ENCODE measurements at regions not wholly inside any gene's neighbourhood (a gene's known extent, or its start where the extent isn't known, plus 50 kb on each side); places are given as distances from the start of the nearest gene placed in this dataset.

DNA sequence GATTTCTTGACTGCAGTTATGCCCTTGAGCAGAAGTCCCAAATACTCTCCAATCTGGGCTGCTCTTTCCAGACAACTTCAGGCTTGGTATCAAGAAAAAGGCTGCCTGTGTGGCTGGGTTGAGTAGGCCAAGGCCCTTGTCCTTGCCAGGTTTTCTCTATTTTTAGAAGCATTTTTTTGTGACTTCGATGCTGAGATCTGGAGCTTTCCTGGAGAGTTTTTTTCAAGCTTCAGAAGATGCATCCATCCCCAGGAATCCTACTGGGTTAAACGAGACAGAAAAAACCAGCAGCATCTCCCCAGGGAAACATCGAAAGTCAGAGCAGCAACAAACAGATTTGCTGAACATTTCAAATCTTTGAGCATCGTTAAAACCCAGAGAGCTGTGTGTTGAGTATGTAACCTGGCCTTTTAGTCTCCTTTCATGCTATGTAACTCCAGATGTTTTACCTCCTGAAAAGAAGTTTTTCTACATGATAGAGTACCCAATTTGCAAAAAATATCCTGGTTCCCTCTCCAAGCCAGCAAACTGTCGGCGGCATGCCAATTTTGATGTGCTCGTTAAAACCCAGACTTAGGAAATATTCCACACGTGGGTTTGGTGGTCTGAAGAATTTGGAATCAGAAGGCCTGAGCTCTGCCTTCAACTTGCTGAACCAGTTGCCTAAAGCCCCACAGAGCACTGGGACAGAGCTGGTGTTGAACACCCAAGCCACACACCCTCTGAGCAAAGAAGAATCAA lies 98.1 kb upstream of the ALDH1B1 start:
- H3K27ac ChIP-seq (ENCODE audit: low read length) = no peak overlapping the region
- H3K36me3 ChIP-seq (ENCODE audit: insufficient read depth, low read depth, low read length) = no peaks in the 10 kb centered on the region
- H3K9me3 ChIP-seq (ENCODE audit: insufficient read depth, low read depth, low read length) = no peaks in the 10 kb centered on the region
- no peak overlapping the region for H3K4me3 ChIP-seq (ENCODE audit: low read length)
- peaks cover 4% of the 10 kb centered on the region; the same call in 1 of the 2 replicates for H3K27me3 ChIP-seq (ENCODE audit: insufficient read depth, low read length)
- no peaks in the 10 kb centered on the region for H3K4me1 ChIP-seq (ENCODE audit: insufficient read depth, low read length)
- H3K9ac ChIP-seq (ENCODE audit: low read depth, low read length) = no peak overlapping the region

DNA sequence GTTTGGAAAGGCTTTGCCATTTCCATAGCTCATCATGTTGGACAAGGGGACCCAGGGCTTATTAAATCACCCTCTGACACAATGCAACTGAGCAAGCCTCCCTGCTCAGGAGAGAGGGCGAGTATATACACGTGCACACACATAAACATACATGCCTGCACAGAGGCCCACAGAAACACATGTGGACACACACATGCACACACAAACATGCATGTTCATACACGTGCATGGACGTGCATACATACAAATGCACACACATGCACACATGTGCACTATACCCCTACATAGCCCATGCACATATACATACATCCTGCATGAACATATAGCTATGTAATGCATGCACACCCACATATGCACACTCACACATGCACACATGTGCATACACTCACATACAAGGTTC lies 99.5 kb upstream of the ALDH1B1 start:
- Histone ChIP-seq H3K36me3 (ENCODE audit: insufficient read depth, low read depth, low read length) (no peaks in the 10 kb centered on the region), H3K27me3 (ENCODE audit: insufficient read depth, low read length) (peaks cover 4% of the 10 kb centered on the region; the same call in 1 of the 2 replicates), H3K9me3 (ENCODE audit: insufficient read depth, low read depth, low read length) (no peaks in the 10 kb centered on the region), H3K27ac (ENCODE audit: low read length) (no peak overlapping the region), H3K9ac (ENCODE audit: low read depth, low read length) (no peak overlapping the region), H3K4me3 (ENCODE audit: low read length) (no peak overlapping the region), H3K4me1 (ENCODE audit: insufficient read depth, low read length) (no peaks in the 10 kb centered on the region)

DNA sequence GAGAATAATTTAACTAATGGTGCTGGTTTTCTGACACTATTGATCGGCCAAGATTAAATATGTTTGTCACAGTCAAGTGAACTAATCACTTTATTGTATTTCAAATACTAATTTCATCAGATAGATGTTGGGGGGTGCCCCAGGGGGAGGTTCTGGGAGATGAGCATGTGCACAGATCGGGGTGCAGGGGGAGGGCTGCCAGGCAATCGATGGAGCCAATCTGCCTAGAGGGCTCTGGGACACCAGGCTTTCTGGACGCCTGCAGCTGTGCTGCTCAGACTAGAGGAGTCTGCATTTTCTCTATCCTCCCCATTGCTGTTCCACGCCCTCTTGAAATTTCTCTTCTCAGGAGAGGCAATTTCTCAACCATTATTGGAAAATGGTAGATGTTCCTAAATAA lies 100.0 kb upstream of the ALDH1B1 start:
- no peaks in the 10 kb centered on the region for H3K4me1 ChIP-seq (ENCODE audit: insufficient read depth, low read length)
- no peak overlapping the region for H3K9ac ChIP-seq (ENCODE audit: low read depth, low read length)
- H3K4me3 ChIP-seq (ENCODE audit: low read length) = no peak overlapping the region
- no peaks in the 10 kb centered on the region for H3K9me3 ChIP-seq (ENCODE audit: insufficient read depth, low read depth, low read length)
- no peak overlapping the region for H3K27ac ChIP-seq (ENCODE audit: low read length)
- H3K36me3 ChIP-seq (ENCODE audit: insufficient read depth, low read depth, low read length) = no peaks in the 10 kb centered on the region
- peaks cover 4% of the 10 kb centered on the region; the same call in 1 of the 2 replicates for H3K27me3 ChIP-seq (ENCODE audit: insufficient read depth, low read length)

- Histone ChIP-seq H3K9me3 (ENCODE audit: insufficient read depth, low read depth, low read length) (no peaks in the 10 kb centered on the region), H3K4me3 (ENCODE audit: low read length) (no peak overlapping the region), H3K4me1 (ENCODE audit: insufficient read depth, low read length) (peaks cover 3% of the 10 kb centered on the region; the same call in 1 of the 2 replicates), H3K27me3 (ENCODE audit: insufficient read depth, low read length) (peaks cover 4% of the 10 kb centered on the region; the same call in 1 of the 2 replicates), H3K36me3 (ENCODE audit: insufficient read depth, low read depth, low read length) (no peaks in the 10 kb centered on the region), H3K27ac (ENCODE audit: low read length) (no peak overlapping the region), H3K9ac (ENCODE audit: low read depth, low read length) (no peak overlapping the region)
Measured at GRCh38 chr9:38289866-38290245, 102.6 kb upstream of the ALDH1B1 start.

DNA sequence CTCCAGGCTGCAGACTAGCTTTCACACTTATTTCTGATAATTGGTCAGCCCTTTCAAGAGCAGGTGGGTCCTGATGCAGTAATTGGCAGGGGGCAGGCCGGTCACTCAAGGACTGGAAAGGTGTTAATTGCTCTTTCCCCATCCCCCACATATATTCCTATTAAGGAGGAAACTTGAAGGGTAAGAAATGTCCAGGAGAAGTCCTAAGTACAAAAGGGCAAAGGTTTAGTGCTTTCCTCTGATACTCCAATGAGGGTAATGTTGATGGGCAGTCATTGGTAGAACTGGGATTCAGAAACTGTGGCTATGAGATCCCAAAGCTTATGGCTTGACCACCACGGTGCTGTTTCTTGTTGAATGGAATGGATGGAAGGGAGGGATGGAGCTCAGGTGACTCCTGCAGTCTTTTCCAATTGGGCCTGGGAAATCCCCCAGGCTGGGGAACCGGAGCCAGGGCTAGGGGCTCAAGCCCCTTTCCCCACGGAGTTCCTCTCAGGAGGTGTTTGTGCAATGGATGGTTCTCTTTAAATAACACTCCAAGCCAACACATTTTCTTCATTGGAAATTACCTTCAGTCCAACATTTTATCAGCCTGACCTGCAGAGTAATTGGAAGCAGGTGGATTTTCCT lies 103.2 kb upstream of the ALDH1B1 start:
- H3K4me1 ChIP-seq (ENCODE audit: insufficient read depth, low read length) = peaks cover 6% of the 10 kb centered on the region; the same call in 1 of the 2 replicates
- H3K36me3 ChIP-seq (ENCODE audit: insufficient read depth, low read depth, low read length) = no peaks in the 10 kb centered on the region
- no peaks in the 10 kb centered on the region for H3K9me3 ChIP-seq (ENCODE audit: insufficient read depth, low read depth, low read length)
- H3K4me3 ChIP-seq (ENCODE audit: low read length) = no peak overlapping the region
- H3K27me3 ChIP-seq (ENCODE audit: insufficient read depth, low read length) = peaks cover 4% of the 10 kb centered on the region; the same call in 1 of the 2 replicates
- no peak overlapping the region for H3K27ac ChIP-seq (ENCODE audit: low read length)
- H3K9ac ChIP-seq (ENCODE audit: low read depth, low read length) = no peak overlapping the region

DNA sequence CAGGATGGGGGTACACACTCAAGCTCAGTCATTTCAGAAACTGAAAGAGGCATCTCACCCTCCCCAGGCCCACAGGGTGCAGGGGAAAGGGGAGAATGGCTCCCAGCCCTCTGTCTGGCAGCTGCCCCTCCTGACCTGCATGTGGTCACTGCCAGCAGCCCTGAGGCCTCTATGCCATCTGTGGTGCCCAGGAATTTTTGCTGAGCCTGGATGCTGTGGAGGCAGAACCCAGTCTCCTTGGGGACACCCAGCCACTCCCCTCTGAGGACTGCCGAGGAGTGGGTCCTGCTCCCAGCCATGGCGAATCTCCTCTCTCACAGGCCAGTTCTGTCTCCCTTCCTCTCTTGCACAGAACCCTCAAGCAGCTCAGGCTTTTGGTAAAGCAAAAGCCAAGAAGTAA lies 104.0 kb upstream of the ALDH1B1 start:
- peaks cover 6% of the 10 kb centered on the region; the same call in 1 of the 2 replicates for H3K4me1 ChIP-seq (ENCODE audit: insufficient read depth, low read length)
- H3K9ac ChIP-seq (ENCODE audit: low read depth, low read length) = no peak overlapping the region
- H3K27ac ChIP-seq (ENCODE audit: low read length) = no peak overlapping the region
- H3K27me3 ChIP-seq (ENCODE audit: insufficient read depth, low read length) = no peaks in the 10 kb centered on the region; the same call in 1 of the 2 replicates
- H3K36me3 ChIP-seq (ENCODE audit: insufficient read depth, low read depth, low read length) = no peaks in the 10 kb centered on the region
- no peak overlapping the region for H3K4me3 ChIP-seq (ENCODE audit: low read length)
- H3K9me3 ChIP-seq (ENCODE audit: insufficient read depth, low read depth, low read length) = no peaks in the 10 kb centered on the region

DNA sequence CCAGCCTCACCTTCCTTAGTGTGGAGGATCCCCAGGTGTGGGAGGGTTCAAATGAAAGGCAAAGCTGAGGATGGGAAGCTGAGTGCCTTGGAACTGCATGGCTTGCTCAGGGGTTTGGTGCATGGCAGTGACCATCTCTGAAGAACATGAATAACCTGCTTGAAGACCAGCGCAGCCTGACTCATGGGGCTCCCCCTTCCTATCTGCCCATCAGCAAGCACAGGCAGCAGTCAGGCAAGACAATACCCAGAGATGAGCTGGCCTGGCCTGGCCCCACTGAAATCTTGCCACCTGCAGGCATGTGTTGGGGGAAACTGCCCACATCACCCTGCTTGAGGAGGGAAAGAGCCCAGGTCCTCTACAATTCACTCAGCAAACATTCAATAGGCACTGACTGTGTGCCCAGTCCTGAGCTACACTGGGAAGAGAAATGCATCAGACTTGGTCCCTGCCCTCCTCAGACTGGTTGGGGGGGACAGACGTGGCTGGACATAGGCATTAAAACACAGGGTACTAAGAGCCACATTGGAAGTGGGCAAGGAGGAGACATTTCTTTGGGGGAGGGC lies 105.0 kb upstream of the ALDH1B1 start:
- H3K27ac ChIP-seq (ENCODE audit: low read length) = no peak overlapping the region
- H3K36me3 ChIP-seq (ENCODE audit: insufficient read depth, low read depth, low read length) = no peaks in the 10 kb centered on the region
- no peak overlapping the region for H3K4me3 ChIP-seq (ENCODE audit: low read length)
- no peaks in the 10 kb centered on the region for H3K9me3 ChIP-seq (ENCODE audit: insufficient read depth, low read depth, low read length)
- H3K4me1 ChIP-seq (ENCODE audit: insufficient read depth, low read length) = peaks cover 6% of the 10 kb centered on the region; the same call in 1 of the 2 replicates
- H3K27me3 ChIP-seq (ENCODE audit: insufficient read depth, low read length) = no peaks in the 10 kb centered on the region
- H3K9ac ChIP-seq (ENCODE audit: low read depth, low read length) = no peak overlapping the region

GRCh38 chr9:38286766-38287165 lies 105.7 kb upstream of the ALDH1B1 start:
- no peaks in the 10 kb centered on the region for H3K9me3 ChIP-seq (ENCODE audit: insufficient read depth, low read depth, low read length)
- H3K4me1 ChIP-seq (ENCODE audit: insufficient read depth, low read length) = peaks cover 6% of the 10 kb centered on the region; the same call in 1 of the 2 replicates
- H3K27ac ChIP-seq (ENCODE audit: low read length) = no peak overlapping the region
- H3K36me3 ChIP-seq (ENCODE audit: insufficient read depth, low read depth, low read length) = no peaks in the 10 kb centered on the region
- 0 out of 2 replicates have a peak, but pooled peaks cover 4% of the 10 kb centered on the region for H3K27me3 ChIP-seq (ENCODE audit: insufficient read depth, low read length)
- no peak overlapping the region for H3K4me3 ChIP-seq (ENCODE audit: low read length)
- H3K9ac ChIP-seq (ENCODE audit: low read depth, low read length) = no peak overlapping the region

DNA sequence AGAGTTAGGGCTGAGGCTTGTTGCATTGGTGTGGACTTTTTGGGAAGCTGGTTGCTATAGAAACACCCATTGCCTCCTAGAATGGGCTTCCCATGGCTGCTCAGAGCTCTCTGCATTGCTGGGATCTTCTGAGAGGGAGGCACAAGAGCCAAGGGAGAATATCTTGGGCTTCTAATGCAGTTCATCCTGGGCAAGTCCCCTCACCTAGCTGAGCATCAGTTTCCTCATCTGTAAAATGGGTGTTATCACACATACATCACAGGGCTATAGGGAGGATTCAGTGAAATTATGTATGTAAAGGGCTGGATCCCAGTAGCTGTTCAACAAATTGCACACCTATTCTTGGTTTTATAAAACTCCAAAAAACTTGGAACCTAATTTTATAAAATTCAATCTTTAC lies 106.1 kb upstream of the ALDH1B1 start:
- Histone ChIP-seq H3K9ac (ENCODE audit: low read depth, low read length) (no peak overlapping the region), H3K27ac (ENCODE audit: low read length) (no peak overlapping the region), H3K9me3 (ENCODE audit: insufficient read depth, low read depth, low read length) (no peaks in the 10 kb centered on the region), H3K4me3 (ENCODE audit: low read length) (no peak overlapping the region), H3K4me1 (ENCODE audit: insufficient read depth, low read length) (peaks cover 6% of the 10 kb centered on the region; the same call in 1 of the 2 replicates), H3K27me3 (ENCODE audit: insufficient read depth, low read length) (0 out of 2 replicates have a peak, but pooled peaks cover 5% of the 10 kb centered on the region), H3K36me3 (ENCODE audit: insufficient read depth, low read depth, low read length) (no peaks in the 10 kb centered on the region)

DNA sequence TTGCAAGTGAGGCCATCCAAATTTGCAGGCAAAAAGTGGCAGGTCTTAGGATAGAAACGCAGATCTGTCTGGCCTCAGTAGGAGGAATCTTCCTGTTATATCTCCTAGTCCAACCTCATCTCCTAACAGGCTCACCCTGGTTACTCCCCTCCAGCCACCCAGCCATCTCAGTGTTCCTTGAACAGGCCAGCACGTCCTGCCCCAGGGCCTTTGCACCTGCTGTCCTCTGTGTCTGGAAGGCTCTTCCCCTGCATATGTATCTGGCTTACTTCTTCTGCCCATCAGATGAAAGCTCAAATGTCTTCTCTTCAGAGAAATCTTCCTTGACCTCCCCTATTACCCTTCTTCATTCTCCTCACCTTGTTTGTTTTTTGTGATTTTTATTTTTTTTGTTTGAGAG lies 107.3 kb upstream of the ALDH1B1 start:
- H3K27me3 ChIP-seq (ENCODE audit: insufficient read depth, low read length) = 0 out of 2 replicates have a peak, but pooled peaks cover 5% of the 10 kb centered on the region

GRCh38 chr9:38284588-38285051 lies 107.9 kb upstream of the ALDH1B1 start:
- no peaks in the 10 kb centered on the region for H3K36me3 ChIP-seq (ENCODE audit: insufficient read depth, low read depth, low read length)
- H3K9ac ChIP-seq (ENCODE audit: low read depth, low read length) = peak overlapping the region; percentile 51; the same call in 1 of the 2 replicates
- no peaks in the 10 kb centered on the region for H3K9me3 ChIP-seq (ENCODE audit: insufficient read depth, low read depth, low read length)
- peaks cover 6% of the 10 kb centered on the region; the same call in 1 of the 2 replicates for H3K4me1 ChIP-seq (ENCODE audit: insufficient read depth, low read length)
- no peak overlapping the region for H3K4me3 ChIP-seq (ENCODE audit: low read length)
- 0 out of 2 replicates have a peak, but pooled peaks cover 5% of the 10 kb centered on the region for H3K27me3 ChIP-seq (ENCODE audit: insufficient read depth, low read length)
- H3K27ac ChIP-seq (ENCODE audit: low read length) = no peak overlapping the region

More for the DNA sequence above, 107.3 kb upstream of the ALDH1B1 start:
- Histone ChIP-seq H3K36me3 (ENCODE audit: insufficient read depth, low read depth, low read length) (no peaks in the 10 kb centered on the region), H3K4me1 (ENCODE audit: insufficient read depth, low read length) (peaks cover 6% of the 10 kb centered on the region; the same call in 1 of the 2 replicates), H3K4me3 (ENCODE audit: low read length) (no peak overlapping the region), H3K27ac (ENCODE audit: low read length) (no peak overlapping the region), H3K9me3 (ENCODE audit: insufficient read depth, low read depth, low read length) (no peaks in the 10 kb centered on the region), H3K9ac (ENCODE audit: low read depth, low read length) (no peak overlapping the region)
